GM19438 (cell line): ENCODE measurements at regions not wholly inside any gene's neighbourhood (a gene's known extent, or its start where the extent isn't known, plus 50 kb on each side); places are given as distances from the start of the nearest gene placed in this dataset.

Experiments
- ATAC-seq: cut with Tn5 transposase; IDR thresholded peaks from one replicate; pipeline ENCODE4 v1.9.1; 2021; ENCODE audit warnings: low read depth; ENCODE audit not compliant: unreplicated experiment

DNA sequence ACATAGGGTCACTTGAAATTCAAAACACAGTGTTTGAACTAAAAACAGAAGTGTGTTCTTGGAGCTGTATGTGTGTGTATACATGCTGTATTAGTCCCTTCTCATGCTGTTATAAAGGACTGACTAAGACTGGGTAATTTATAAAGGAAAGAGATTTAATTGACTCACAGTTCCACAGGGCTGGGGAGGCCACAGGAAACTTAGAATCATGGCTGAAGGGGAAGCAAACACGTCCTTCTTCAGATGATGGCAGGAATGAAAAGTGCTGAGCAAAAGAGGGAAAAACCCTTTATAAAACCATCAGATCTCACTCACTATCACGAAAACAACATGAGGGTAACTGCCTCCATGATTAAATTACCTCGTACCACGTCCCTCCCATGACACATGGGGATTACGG lies 224.1 kb downstream of the BCAT1 start:
- no peak for ATAC-seq

DNA sequence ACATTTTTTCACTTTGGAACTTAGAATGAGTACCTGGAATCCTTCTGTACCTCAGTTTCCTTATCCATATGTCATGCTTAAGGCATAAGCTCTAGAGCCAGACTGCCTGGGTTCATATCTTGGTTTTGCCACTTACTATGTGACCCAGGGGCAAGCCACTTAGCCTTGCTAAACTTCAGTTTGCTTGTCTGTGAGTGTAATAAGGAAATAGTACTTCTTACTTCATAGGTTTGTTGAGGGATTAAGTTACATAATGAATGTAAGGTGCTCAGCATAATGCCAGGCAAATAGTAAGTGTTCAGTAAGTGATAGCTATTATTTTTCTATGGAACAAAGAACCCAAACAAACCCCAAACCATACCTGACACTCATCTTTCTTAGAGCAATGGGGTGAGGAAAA lies 225.1 kb downstream of the BCAT1 start:
- ATAC-seq, result no peak

DNA sequence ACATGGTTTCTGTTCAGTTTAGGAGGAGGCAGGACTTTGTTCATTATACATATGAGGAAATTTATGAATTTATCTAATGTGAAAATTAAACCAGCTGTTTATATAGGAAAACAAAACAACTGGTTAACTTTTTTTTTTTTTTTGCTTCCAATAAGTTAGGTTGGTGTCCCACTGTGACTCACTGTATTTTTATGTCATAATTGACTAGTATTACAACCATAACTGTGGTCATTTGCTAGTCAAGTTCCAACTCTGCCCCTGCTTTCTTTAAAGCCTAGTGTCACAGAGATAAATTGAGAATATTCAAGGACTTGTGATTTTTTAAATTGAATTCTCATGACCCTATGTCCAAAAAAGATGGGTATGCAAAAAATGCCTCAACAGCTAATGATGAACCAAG lies 227.7 kb downstream of the BCAT1 start:
- ATAC-seq, result no peak

DNA sequence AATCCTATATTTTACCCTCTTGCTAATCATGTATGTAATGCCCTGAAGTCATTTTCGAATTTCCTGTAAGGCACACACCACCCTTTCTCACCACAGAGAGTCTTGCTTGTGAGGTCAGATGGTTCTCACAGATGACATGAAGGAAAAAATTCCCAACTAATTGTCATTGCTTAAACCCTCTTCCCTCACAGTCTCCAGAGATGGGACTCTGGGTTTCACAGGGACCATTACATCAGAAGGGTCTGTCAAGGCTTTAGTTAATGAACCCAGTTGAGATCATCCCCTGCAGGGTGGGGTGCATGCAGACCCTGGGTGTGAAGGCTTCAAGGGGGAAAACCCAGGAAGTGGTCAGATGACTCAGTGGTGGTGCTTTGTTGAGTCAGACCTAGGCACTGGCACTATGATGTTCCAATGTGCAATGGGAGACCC lies 229.6 kb downstream of the BCAT1 start:
- peak; percentile 61 for ATAC-seq

DNA sequence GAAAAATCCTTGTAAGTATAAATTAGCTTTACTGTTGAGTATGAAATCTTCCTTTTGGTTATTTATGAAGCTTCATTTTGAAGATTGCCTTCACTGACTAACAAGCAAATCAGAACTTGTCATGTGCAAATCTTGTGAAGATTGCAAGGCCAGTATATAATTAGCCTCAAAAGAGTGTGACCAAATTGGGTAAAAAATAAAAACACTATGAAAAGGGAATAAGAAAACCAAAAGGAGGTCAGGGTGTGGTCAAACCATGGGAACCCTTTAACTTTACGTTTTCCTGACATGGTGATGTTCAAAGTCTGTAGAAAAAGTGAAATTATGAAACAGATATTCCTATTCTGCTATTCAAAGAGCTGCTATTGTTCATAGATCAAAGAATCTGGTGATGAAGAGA lies 230.3 kb downstream of the BCAT1 start:
- no peak for ATAC-seq

DNA sequence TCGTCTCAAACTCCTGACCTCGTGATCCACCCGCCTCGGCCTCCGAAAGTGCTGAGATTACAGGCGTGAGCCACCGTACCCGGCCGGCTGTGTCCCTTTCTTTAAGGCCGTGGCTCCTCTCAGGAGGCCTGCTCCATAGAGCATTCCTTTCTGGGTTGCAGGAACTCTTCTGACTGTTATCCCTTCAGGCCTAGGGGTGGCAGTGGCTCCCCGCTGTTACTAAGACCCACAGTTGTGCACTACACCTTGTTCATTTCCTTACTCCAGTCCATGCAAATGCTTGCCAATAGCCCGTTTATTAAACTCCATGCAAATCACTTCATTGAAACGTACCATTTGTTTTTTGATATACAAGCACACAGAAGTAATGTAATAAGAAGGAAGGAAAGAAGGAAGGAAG lies 234.7 kb downstream of the BCAT1 start:
- no peak for ATAC-seq

DNA sequence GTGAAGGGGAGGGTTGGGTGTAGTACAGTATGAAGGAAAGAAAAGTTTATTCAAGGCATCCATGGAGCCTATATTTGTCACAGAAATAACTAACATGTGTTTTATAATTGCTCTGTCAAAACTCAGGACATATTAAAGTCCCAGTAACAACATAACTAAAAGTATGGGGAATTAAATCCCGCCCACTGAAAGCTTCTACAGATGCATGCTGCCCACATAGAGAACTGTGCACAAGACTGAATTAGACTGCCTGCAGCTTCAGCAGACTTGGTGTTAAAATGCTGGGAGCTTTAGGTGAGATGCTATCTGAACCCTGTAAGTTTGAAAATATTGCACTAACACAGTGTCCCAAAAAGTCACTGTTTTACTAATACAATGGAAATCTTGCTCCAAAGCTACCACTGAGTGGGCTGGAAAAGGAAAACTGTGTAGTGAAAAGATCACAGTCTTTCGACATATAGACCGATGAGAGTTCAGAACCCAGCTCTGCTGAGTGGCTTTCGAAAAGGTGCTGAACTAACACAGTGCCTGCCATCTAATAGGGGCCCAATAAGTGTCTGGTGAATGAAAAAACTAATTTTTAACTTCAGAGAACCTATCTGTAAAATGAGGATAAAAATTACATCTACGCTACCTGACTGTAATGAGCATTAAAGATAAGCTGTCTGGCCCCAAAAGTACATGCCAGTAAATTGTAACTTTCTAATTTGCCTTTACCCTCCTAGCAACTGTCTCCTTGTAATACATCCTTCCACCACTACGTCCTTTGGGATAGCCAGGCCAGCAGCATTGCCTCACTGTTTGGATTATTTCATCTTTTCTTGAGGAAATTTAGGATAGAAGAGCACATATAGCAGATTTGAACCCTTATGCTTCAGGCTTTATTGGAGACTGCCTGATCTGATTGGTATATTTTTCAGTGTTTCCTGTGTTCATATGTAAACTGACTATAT lies 237.6 kb downstream of the BCAT1 start:
- no peak for ATAC-seq

DNA sequence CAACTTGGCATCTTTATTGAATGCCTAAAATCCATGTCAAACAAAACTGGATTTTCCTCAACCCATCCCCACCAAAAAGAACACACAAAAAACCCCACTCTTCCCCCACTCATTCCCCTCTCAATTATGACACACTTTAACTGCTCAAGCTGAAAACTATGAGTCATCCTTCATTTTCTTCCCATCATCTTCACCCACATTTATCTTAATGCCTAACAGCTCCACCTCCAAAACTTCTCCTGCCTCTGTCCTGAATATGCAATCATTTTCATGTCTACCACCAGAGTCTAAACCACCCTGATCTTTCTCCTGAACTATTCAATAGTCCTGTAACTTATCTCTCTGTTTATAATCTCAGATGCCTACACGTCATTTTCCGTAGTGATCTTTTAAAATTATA lies 239.7 kb downstream of the BCAT1 start:
- no peak for ATAC-seq

DNA sequence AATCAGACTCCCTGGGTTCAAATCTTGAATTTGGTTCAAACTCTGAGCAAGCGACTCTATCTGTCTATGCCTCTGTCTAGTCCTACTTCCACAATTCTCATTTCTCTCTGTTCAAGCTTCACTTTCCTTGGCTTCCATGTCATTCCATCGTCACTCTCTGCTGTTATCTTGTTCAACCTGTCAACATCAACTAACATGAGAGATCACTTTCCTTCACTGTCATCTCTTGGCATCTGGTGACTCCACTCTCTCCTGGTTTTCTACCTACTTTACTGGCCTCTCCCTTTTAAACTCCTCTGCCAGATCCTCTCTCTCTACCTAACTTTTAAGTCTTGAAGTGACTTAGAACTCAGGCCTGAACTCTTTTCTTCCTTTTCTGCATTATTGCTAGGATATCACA lies 240.2 kb downstream of the BCAT1 start:
- ATAC-seq, result no peak

DNA sequence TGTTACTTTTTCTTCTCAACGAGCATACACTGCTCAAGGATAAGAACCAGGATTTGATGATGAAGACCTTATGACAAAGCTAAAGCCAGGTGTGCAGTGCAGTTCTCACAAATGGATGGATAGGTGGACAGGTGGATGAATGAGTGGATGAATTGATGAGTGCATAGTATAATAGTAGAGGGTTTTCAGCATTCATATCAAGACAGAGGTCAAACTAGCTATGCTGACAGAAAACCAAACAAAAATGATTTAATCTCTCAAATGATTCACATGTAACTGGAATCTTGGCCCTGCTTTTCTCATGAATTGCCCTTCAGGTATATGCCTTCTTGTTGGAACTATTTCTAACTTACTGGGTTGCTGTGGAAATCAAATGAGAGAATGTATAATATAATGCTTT lies 240.9 kb downstream of the BCAT1 start:
- no peak for ATAC-seq

DNA sequence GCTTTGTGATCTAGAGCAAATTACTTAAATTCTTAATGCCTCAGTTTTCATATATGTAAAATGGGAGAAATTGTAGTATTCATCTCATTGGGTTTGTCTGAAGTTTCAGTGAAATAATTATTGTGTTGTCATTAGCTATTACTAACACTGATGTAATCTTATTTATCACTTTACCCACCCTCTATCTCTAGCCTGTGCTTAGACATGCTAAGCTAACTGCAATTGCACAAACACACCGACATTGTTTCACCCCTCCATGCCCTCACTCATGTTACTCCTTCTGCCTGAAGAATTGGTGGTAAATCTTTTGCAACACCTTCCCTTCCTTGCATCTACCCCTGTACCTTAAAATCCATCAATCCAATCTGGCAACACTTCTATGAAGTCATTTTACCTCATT lies 241.6 kb downstream of the BCAT1 start:
- no peak for ATAC-seq

DNA sequence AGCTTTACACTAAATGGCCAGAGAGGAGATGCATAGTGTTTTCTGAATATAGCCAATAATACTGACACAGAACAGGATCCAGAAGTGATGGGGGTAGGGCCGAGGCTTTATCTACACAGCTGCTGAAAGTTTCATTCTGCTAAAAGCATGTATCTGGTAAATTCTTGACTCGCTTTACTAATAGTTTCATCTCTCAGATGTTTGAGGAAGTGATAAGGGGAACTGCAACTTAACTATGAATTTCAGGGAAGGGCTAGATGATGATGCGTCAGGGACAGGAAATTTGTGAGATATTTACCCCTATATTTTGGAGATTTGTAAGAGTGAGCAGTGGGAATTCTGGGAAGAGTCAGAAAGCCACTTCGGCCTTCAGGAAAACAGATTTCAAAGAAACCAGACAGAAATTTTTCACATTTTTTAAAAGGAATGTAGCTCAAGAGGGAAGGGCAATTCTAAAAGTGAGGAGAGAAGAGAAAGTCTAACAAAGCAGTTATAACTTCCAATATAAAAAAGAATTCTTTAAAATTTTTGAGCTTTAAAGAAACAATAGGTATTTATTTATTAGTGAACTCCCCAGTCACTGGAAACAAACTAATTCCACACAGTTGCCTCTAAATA lies 243.1 kb downstream of the BCAT1 start:
- ATAC-seq, result peak; percentile 99

DNA sequence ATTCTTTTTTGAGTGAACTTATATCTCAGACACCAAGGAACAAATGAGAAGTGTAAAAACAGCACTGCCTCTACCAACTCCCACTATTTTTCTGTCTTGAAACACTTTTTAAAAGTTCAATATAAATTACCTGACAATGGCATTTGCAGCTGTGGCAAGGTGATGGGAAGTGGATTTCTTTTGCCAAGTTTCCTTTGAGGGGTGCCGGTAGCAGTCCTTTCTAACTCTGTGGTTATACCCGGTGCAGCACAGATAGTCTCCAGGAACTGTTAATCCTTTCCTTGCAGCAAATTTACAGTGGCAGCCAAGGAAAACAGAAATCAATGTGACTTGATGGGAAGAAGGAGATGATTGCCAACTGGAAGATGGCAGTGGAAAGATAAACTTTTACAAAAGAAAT lies 243.7 kb downstream of the BCAT1 start:
- ATAC-seq, result peak; percentile 15

DNA sequence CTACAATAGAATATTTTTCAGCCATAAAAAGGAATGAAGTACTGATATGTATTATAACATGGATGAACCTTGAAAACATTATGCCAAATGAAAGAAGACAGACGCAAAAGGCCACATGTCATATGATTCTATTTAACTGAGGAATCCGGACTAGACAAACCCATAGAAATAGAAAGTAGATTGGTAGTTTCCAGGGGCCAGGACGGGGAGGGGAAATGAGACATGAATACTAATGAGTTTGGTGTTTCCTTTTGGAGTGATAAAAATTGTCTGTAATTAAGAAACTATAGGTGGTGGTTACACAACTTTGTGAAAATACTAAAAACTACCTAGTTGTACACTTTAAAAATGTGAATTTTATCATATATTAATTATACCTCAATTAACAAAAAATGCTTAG lies 247.6 kb downstream of the BCAT1 start:
- ATAC-seq, result no peak

DNA sequence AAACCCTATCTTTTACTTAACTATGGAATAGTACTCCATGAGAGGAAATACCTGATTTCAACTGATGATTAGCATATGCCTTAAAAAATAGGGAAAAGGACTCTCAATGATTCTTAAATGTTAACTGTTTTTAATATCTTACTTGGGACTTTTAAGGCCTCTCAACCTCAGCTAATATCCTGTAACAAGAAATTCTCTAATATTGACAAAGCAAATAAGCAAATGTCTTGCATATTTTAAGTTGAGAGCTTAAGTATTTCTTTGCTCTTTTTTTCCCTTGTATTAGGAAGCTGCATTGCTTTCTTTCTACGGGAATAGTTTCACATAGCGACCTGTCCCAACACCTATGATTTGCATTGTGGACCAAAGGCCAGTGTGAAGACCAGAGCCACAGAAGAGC lies 249.9 kb downstream of the BCAT1 start:
- ATAC-seq, result no peak

DNA sequence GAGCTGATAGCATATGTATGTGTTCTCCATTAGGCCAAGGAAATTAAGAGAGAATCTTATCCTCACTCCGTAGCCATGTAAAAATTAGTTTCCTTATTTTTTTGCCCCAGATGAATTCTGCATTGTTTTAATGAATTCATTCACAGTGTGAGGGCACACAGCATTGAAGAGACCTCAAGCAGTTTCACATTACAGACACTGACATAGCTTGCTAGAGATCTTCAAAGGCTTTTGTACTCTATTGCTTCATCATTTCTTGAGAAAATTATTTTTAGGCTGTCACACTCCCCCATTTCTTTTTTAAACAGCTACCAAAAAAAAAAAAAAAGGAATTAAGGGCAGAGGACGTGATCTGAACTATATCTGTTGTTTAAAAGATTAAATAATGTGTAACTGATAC lies 251.1 kb downstream of the BCAT1 start:
- ATAC-seq, result no peak

DNA sequence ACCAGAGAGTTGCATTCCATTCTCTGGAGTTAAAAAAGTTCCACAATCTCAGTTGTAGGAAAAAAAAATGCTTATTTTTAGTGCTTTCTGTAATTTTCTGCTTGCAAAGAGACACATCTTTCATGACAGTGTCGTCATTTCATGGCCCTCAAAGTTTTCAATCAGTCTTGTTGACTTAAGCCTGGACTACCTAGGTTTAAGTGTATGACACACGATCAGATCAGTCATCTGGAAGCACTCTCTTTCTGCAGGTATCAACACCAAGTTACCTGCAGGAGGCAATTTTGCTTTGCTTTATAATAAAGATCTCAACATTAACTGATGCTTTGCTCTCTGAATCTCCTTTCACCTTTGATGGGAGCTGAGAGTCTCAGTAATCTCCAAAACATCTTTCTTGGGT lies 251.6 kb downstream of the BCAT1 start:
- ATAC-seq, result no peak

DNA sequence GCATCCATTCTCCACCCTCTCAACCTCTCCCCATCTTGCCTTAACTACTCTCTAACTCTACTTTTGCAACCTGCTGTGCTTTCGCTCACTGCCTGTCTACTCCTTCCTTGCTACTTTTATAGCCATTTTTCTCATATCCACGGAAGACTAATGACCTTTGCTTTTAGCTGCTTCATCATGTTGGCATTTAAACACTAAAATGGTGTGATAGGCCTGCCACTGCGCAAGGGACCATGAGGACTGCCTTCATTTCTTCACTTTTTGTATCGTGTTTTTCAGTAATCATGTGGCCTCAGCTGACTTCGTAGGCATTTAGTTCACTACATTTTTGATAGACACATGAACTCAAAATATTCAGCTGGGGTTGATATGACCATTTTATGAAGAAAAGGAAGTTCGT lies 252.1 kb downstream of the BCAT1 start:
- no peak for ATAC-seq

DNA sequence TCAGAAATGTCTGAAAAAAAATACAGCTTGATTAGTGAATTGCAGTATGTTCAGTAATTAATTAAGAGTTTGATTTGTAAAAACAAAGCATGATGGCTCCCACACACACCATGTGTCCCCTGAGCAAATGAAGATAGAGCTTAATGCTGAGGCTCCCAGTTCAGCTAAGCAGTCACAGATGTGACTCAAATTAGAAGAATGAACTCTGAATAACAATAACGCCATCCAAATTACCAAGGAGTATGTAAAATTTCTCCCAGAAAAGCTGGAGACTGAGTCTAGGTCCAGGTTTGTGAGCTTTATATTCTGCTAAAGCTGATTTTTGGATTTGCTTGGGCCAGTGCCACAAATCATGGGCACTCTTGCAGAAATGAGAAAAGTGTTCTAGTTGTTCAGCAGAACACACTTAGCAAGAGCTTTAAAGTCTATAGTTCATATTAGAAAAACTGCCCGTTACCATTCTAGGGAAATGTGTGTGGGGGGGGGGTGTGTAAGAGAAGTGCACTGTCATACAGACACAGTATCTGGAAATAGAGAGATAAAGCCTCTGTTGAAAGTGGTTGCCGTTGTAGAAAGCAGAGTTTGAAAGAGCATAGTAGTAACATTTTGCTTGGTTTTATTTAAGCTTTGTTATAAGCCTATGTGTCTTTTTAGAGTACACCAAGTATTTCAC lies 253.1 kb downstream of the BCAT1 start:
- no peak for ATAC-seq

DNA sequence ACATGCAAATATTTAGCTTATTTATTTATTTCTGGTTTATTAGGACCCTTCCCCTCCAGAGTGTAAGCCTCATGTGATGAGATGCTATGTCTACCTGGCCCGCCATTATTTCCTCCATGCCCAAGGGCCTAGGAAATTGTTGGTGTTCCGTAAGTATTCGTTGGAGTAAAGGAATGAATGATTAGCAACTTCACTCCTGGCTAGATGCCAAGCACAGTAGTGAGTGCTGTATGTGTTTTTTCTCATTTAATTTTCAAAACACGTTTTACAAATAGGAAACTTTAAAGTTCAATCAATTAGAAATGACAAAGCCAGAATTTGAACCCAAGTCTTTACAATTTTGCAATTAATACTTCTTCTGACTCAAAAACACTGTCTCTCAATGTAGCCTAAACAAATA lies 253.8 kb downstream of the BCAT1 start:
- no peak for ATAC-seq

DNA sequence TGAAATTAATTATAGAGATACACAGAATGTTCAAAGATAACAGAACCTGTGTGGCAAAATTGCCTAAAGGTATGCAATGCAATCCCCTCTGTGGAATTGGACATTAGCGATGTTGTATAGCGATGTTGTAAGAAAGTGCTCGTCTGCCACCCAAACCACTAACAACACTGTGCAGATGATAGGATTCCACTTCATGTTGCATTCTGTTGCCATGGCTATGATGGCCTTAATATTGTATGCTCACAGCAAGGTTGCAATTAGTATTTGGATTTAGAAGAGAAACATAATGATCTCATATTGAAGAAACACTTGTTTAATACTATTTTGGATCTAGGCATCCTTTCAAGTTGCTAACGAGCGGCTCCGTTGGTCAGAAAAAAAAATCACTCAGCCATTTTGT lies 260.3 kb downstream of the BCAT1 start:
- ATAC-seq, result no peak

DNA sequence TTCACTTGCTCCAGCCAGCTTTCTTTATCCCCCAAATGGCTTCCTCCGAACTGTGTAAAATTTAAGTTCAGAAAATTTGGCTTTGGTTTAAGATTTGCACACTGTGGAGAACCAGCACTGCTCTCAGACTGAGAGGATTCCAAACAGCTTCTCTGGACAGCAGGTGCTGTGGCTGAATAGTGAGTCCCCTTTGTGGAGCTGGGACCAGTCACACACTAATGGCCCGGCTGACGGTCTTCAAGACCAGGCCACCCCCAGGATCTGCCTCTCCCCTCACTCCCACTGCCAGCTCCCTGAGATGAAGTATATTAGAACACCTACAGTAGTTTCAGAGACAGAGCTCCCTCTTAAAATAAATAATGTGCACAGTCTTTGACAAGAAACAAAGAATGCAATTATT lies 267.3 kb downstream of the BCAT1 start:
- ATAC-seq, result no peak
